ENCODE measurements at regions not wholly inside any gene's neighbourhood (a gene's known extent, or its start where the extent isn't known, plus 50 kb on each side); places are given as distances from the start of the nearest gene placed in this dataset.
"Not testable (repeated sequence)": the region's sequence is repeated elsewhere in the genome, so short reads cannot be mapped to it uniquely, and the experiment has no call there.

DNA sequence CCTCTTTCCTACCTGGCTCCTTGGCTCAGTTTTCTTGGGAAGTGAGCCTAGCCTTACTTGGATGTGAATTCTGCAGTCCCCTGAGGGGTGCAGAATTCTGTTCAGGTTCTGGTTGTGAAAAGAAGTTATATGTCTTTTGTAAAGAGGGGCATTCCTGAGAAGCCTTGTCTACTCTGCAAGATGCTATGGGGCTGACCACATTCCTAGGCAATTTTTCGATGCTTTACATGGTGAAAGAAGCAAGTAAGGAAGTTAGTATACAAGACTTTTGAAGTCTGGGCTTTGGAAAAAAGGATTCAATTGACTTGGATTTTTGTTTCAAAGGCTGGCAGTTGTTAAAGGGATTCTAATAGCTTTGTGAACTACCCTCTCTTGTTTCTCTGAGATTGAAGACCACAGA, 167.9 kb upstream of the STMND1 start:
- H3K4me3 ChIP-seq (ENCODE audit: low read depth, low read length), result no peak overlapping the region
- TF ChIP-seq, protein P1, sequence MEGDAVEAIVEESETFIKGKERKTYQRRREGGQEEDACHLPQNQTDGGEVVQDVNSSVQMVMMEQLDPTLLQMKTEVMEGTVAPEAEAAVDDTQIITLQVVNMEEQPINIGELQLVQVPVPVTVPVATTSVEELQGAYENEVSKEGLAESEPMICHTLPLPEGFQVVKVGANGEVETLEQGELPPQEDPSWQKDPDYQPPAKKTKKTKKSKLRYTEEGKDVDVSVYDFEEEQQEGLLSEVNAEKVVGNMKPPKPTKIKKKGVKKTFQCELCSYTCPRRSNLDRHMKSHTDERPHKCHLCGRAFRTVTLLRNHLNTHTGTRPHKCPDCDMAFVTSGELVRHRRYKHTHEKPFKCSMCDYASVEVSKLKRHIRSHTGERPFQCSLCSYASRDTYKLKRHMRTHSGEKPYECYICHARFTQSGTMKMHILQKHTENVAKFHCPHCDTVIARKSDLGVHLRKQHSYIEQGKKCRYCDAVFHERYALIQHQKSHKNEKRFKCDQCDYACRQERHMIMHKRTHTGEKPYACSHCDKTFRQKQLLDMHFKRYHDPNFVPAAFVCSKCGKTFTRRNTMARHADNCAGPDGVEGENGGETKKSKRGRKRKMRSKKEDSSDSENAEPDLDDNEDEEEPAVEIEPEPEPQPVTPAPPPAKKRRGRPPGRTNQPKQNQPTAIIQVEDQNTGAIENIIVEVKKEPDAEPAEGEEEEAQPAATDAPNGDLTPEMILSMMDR (IDR thresholded peaks at IDR 0.05; ENCODE audit: borderline replicate concordance, insufficient read depth, low read depth, low read length), result no peak

DNA sequence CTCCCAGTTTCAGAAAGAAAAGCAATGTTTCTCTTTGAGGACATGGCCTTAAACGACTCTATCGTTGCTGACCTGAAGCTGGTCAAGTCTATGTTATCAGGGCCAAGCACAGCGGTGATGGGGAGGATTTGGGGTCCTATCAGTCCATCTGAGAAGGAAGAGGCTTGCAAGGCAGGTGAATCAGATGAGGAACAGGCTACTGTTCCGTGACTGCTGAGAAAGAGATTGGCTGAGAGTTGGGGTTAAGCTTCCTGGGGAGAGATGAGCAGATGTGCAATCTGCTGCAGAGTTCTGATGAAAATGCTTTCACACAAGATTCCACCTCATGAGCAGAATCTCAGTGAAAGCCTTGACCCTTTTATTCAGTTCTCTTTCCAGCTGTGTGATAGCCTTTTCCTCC, 168.3 kb upstream of the STMND1 start:
- TF ChIP-seq, protein P1 (IDR thresholded peaks at IDR 0.05; ENCODE audit: borderline replicate concordance, insufficient read depth, low read depth, low read length), result no peak

DNA sequence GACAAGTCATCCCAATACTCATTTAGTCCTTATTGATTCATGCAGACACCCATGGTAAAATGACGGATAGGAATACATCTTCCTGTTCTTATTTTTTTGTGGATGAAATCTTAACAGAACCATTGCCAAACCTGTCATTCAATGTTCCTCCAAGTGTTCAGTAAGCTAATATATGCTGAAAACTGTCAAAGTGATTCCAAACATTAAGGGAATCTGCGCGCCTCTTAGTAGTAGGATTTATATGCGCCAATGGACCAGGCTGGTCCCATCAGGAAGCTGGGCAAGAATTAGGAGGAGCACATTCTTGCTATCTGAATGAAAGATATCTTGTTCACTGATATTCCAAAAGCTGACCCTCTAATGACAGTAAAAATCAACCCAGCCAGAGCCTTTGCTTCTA, 168.9 kb upstream of the STMND1 start:
- no peak overlapping the region for H3K4me3 ChIP-seq (ENCODE audit: low read depth, low read length)
- TF ChIP-seq, protein P1 (IDR thresholded peaks at IDR 0.05; ENCODE audit: borderline replicate concordance, insufficient read depth, low read depth, low read length), result no peak

More for the DNA sequence above, 168.3 kb upstream of the STMND1 start:
- no peak overlapping the region for H3K4me3 ChIP-seq (ENCODE audit: low read depth, low read length)

DNA sequence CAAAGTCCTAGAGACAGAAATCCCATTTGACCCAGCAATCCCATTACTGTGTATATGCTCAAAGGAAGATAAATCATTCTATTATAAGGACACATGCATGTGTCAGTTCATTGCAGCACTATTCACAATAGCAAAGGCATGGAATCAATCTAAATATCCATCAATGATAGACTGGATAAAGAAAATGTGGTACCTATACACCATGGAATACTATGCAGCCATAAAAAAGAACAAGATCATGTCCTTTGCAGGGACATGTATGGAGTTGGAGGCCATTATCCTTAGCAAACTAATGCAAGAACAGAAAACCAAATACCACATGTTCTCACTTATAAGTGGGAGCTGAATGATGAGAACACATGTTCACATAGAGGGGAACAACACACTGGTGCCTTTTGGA, 169.8 kb upstream of the ATXN1 start:
- not testable (repeated sequence) for H3K4me3 ChIP-seq (ENCODE audit: low read depth, low read length)

DNA sequence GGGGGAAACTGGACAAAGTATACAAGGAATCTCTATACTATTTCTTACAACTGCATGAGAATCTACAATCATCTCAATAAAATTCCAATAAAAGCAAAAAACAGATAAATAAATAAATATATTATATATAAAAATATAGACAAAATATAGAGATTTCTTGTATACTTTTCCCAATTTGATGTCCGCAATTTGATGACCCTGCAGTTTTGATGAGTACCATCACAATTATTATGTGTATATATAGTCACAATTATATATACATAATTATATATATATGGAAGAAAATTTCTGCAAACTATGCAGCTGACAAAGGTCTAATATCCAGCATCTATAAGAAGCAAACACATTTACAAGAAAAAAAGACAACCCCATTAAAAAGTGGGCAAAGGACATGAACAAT, 169.2 kb upstream of the ATXN1 start:
- no peak overlapping the region for H3K4me3 ChIP-seq (ENCODE audit: low read depth, low read length)
- TF ChIP-seq, protein P1 (IDR thresholded peaks at IDR 0.05; ENCODE audit: borderline replicate concordance, insufficient read depth, low read depth, low read length), result no peak

DNA sequence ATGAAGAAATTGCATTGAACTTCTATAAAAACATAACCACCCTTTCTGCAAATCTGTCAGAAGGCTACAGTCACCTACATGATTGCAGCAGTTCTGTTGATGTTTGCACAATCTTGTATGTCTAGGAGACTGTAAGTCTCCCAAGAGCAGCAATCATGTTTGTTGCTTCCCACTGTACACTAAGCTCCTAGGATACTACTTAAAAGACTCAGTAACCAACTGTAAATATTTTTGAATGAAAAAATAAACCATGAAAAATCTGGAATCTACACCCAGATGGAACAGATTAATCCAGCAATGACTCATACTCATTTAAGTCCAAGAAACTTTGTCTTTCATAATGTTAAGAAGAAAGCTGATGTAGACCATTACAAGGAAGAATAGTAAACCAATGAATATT, 168.5 kb upstream of the ATXN1 start:
- H3K4me3 ChIP-seq (ENCODE audit: low read depth, low read length), result no peak overlapping the region
- TF ChIP-seq, protein P1 (IDR thresholded peaks at IDR 0.05; ENCODE audit: borderline replicate concordance, insufficient read depth, low read depth, low read length), result no peak

DNA sequence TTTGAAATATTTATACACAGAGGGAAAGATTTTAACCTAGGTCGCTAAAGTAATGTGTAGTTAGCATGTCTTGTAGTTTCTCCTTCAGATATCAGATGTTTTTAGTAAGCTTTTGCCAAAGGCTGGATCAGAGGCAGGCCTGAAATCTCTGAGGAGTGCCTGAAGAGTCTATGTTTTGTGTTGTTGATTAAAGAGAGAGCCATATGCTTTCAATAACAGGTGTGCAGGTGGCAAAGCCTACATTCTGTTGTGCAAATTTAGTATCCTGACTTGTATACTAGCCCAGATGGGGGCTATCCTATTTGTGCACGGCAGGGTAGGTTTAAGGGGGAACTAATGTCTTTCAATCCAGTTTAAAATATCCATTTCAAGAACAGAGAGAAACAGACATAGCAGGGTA, 167.1 kb upstream of the ATXN1 start:
- no peak overlapping the region for H3K4me3 ChIP-seq (ENCODE audit: low read depth, low read length)
- TF ChIP-seq, protein P1 (IDR thresholded peaks at IDR 0.05; ENCODE audit: borderline replicate concordance, insufficient read depth, low read depth, low read length), result no peak

DNA sequence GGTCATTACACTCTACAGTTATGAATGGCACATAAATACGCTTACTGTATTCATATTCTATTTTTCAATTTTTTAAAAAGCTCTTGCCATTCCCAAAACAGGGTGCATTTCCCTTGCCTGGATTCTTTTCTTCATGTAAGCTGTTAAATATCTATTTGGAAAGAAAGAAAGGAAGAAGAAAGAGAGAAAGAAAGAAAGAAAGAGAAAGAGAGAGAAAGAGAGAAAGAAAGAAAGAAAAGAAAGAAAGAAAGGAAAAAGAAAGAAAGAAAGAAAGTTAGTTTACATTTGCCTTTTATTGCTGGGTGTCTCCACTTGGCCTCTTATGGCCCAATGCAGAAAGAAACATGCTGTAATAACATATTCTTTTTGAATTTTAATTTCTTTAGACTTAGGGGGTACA, 165.9 kb upstream of the ATXN1 start:
- TF ChIP-seq, protein P1 (IDR thresholded peaks at IDR 0.05; ENCODE audit: borderline replicate concordance, insufficient read depth, low read depth, low read length), result no peak
- no peak overlapping the region for H3K4me3 ChIP-seq (ENCODE audit: low read depth, low read length)

All from GM12875 (cell line).